Mucosa of descending colon (tissue), 3 donors: ENCODE measurements at regions not wholly inside any gene's neighbourhood (a gene's known extent, or its start where the extent isn't known, plus 50 kb on each side); places are given as distances from the start of the nearest gene placed in this dataset.

ENCODE experiments used
- ATAC-seq: fragments of 200-7000 bp; cut with Tn5 transposase; one replicate; pipeline ENCODE4 v1.9.1; 2020; ENCODE audit warnings: mild to moderate bottlenecking, moderate library complexity
- DNase-seq, 3 donors: peaks; one replicate each; pipeline ENCODE4 v3.0.0-alpha.2; 2020
- H3K36me3 ChIP-seq: fragments of 200-600 bp; one replicate; pipeline ENCODE4 v1.8.0; 2021; ENCODE audit warnings: low read depth, mild to moderate bottlenecking
- H3K4me1 ChIP-seq: fragments of 200-600 bp; one replicate; pipeline ENCODE4 v1.8.0; 2021; ENCODE audit warnings: low read depth, mild to moderate bottlenecking
- H3K4me3 ChIP-seq: fragments of 200-600 bp; one replicate; pipeline ENCODE4 v1.8.0; 2021; ENCODE audit warnings: mild to moderate bottlenecking
- H3K9me3 ChIP-seq: fragments of 200-600 bp; one replicate; pipeline ENCODE4 v1.8.0; 2021; ENCODE audit warnings: mild to moderate bottlenecking
- CTCF ChIP-seq: fragments of 200-600 bp; IDR thresholded peaks from one replicate; pipeline ENCODE4 v1.8.0; 2022; ENCODE audit warnings: antibody characterized with exemption, mild to moderate bottlenecking
- intact Hi-C, 2 donors: fragments of 100-400 bp; cut with DNase I in 1 of 2; cut with micrococcal nuclease in 1 of 2; formaldehyde crosslinking; loops; one replicate each; pipeline versions ENCODE4 v1.11.0 to v1.11.1; 2022; cut with DNase I, micrococcal nuclease
- donor health status: DM: no; HTN: no; CAD: no; lungs with moderate emphysema.
- donor health status: DM: no; HTN: no; CAD: no.
- donor health status: DM: no; HTN: yes; CAD: no.

- no peak for TF ChIP-seq CTCF
- intact Hi-C loops = no loop called here
- ATAC-seq = no peak
- Histone ChIP-seq H3K36me3 (no peaks in the 10 kb centered on the region), H3K9me3 (no peaks in the 10 kb centered on the region), H3K4me3 (no peak overlapping the region), H3K4me1 (no peaks in the 10 kb centered on the region)
- DNase-seq = no peak
Observed at GRCh38 chr5:158465086-158465972, 606.4 kb upstream of the CLINT1 start.

- no peak overlapping the region for H3K4me3 ChIP-seq
- H3K36me3 ChIP-seq = no peaks in the 10 kb centered on the region
- no peak for DNase-seq
- TF ChIP-seq CTCF = no peak
- intact Hi-C loops = no loop called here
- no peaks in the 10 kb centered on the region for H3K4me1 ChIP-seq
- ATAC-seq = no peak
- H3K9me3 ChIP-seq = no peaks in the 10 kb centered on the region
Observed at GRCh38 chr5:158464383-158464782, 605.4 kb upstream of the CLINT1 start.

GRCh38 chr5:158463938-158464337 is 605.0 kb upstream of the CLINT1 start:
- no peaks in the 10 kb centered on the region for H3K4me1 ChIP-seq
- no peak overlapping the region for H3K4me3 ChIP-seq
- no peaks in the 10 kb centered on the region for H3K36me3 ChIP-seq
- no peaks in the 10 kb centered on the region for H3K9me3 ChIP-seq
- ATAC-seq (no peak), DNase-seq (no peak)
- intact Hi-C loops = no loop called here
- TF ChIP-seq CTCF = no peak

GRCh38 chr5:158463188-158463587 is 604.2 kb upstream of the CLINT1 start:
- Histone ChIP-seq H3K4me3 (no peak overlapping the region), H3K4me1 (no peaks in the 10 kb centered on the region), H3K9me3 (no peaks in the 10 kb centered on the region), H3K36me3 (no peaks in the 10 kb centered on the region)
- intact Hi-C loops = no loop called here
- DNase-seq = no peak
- no peak for TF ChIP-seq CTCF
- ATAC-seq = no peak

- H3K4me1 ChIP-seq = no peaks in the 10 kb centered on the region
- H3K9me3 ChIP-seq = no peaks in the 10 kb centered on the region
- TF ChIP-seq CTCF = no peak
- no peak for DNase-seq
- no peak overlapping the region for H3K4me3 ChIP-seq
- no peak for ATAC-seq
- intact Hi-C loops = no loop called here
- H3K36me3 ChIP-seq = no peaks in the 10 kb centered on the region
Observed at GRCh38 chr5:158462349-158463114, 603.6 kb upstream of the CLINT1 start.
